GM18861 (cell line): ENCODE measurements at regions not wholly inside any gene's neighbourhood (a gene's known extent, or its start where the extent isn't known, plus 50 kb on each side); places are given as distances from the start of the nearest gene placed in this dataset.

Experiments used
- ATAC-seq: cut with Tn5 transposase; IDR thresholded peaks from one replicate; pipeline ENCODE4 v1.9.1; 2021; ENCODE audit not compliant: unreplicated experiment

DNA sequence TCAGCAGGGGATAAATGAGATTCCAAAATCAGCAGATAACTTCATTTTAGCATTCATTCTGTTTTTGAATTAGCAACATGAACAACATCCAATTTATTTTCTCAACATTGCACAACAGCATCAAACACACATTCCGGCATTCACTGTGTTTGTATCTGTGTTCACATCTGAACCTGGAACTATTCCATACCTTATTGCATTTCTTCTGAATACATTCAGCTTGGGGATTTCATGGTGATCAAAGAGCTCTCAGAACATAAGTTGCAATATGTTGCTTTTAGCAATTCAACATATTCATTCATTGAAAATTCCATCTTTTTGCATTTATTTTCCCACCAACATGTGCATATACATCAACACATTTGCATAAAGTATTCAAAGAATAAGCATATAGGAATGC is 1431.7 kb upstream of the PIK3C3 start:
- no peak for ATAC-seq

DNA sequence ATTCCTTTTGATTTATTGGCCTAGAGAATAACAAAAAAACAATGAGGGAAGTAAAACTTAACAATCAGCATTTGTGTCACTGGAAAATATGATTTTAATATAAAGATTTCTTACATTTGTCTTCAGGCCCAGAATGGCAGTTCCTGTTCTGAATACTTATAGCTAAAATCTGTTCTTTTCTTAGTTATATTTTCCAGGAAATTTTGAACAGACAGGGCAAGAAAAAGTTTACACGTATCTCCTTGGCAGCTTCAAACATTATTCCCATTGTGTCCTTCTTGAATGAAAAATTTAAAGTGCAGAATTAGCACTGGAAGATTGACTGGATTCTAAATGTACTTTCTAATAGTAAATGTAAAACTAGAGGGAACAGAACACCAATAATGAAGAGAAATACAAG is 1454.0 kb upstream of the PIK3C3 start:
- ATAC-seq, result no peak

DNA sequence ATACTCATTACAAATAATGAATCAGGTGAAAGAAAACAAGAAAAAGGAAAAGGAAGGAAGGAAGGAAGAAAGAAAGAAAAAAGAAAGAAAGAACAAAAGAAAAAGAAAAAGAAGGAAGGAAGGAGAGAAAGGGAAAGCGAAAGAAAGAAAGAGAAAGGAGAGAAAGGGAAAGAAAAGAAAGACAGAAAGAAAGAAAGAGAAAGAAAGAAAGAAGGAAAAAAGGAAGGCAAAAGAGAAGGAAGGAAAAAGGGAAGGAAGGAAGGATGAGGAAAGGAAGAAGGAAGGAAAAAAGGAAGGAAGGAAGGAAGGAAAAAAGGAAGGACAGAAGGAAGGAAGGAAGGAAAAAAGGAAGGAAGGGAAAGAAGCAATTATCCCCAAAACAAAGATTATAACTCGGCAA is 1460.4 kb upstream of the PIK3C3 start:
- no peak for ATAC-seq

DNA sequence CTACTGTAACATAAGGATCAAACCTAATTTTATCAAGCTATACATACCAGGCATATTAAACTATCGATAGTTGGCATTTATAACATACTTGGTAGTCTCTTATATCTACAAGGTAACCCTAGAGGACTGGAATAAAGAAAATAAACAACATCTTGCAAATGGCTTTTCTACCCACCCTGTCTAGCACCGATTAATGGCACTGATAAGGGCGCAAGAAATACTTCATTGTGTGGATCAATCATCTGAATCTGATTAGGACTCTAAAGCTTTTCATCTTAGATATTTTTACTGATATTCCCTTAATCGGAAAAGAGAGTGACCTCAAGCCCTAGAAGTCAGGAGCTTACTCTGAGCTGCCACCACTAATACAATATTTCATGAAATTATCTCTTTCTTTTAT is 1461.7 kb upstream of the PIK3C3 start:
- ATAC-seq, result no peak

DNA sequence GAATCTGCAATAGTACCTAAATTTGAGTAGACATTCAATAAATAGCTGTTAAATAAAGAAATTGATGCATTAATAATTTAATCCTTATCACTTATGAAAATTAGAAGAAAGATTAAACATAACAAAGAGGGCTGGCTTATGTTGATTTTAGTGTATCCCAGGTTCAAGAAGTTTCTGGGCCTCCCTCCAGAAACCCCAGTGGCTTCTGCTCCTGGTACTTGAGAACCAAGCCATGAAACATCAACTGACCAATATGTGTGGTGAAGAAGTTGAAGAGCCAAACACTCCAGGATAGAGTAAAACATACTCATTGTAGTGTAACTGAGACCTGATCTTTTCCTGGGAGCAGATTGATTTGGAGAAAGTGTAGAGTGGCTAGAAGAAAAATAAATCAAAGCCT is 1465.7 kb upstream of the PIK3C3 start:
- ATAC-seq, result no peak

DNA sequence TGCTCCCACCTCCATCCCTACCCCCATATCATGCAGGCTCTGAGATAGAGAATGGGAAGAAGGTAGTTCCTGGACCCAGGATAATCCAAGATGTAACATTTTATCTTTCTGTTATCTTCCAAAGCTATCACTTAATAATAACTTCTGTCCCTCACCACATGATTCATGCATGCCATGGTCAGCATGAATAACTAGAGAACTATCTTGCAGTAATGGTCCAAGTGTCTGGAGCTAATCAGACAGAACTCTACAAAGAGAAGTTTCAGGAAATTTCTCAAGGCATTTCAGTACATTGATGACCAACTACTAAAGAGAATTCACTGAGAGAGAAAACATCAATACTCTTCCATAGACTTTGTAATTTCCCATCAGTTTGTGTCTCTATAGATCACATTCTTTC is 1469.7 kb upstream of the PIK3C3 start:
- no peak for ATAC-seq

DNA sequence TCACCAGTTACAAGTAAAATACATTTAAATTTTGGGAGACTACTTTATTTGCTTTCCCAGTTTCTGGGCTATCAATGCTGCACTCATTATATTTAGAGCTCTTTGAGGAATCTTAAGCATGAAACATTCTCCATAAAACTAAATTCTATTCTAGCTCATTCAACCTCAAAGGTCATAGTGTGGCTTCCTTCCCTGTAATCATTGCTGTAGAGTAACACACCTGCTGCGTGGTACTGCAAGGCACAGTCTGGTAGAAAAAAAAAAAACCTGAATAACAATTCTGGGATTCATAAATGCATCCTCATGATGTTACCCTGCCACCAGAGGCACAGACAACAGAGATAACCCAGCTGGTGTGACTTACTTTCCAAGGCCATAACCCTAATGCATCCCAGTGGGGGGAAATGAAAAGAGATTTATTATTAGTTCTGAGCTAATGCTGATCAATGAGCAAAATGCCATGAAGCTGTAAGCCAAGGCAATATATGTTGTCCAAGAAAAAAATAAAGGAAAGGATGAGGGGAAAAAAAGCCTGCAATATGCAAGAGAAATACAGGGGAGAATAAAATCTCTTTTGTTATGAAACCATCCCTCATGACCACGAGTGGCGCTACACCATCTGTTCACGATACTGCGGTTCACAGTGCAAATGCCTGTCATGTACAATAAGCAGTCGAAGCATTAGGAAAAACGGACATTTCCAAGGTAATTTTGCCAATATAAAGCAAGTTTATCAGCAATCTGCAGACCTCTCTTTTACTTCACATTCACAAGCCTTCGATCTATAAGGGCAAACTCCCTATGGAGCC is 1481.6 kb upstream of the PIK3C3 start:
- ATAC-seq, result no peak

DNA sequence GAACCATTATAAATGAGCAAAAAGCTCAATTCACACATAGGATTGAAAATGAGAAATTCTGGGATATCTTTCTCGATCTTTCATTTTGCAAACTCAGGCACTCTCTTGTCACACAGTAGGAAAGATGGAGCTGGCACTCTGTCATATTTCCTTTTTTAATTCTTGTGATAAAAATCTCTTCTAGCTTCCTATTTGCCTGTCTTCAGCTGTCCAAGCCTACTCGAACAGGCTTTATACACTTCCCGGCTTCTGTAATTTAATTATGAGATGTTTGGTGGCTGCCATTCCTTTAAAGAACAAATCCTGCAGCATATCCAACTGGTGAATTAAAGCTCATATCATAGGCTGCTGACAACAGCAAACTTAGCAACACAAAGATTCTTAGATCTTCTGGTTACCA is 1484.3 kb upstream of the PIK3C3 start:
- no peak for ATAC-seq

DNA sequence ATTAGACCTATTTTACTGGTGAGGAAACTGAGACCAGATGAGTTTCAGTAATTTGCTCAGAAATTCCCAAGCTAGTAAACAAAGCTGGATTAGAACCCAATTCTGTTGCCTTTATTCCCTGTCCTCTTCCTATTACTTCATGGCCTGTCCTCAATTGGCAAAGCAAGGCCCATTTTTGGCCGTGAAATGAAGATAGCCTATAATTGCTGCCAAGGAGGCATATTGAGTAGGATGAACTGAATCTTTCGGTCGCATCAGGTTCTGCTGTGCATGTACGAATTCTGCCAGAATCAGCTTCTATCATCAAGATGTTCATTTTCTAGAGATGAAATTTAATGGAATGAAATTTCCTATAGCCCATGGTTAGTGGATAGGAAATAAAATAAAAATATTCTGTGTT is 1485.2 kb upstream of the PIK3C3 start:
- ATAC-seq, result no peak

DNA sequence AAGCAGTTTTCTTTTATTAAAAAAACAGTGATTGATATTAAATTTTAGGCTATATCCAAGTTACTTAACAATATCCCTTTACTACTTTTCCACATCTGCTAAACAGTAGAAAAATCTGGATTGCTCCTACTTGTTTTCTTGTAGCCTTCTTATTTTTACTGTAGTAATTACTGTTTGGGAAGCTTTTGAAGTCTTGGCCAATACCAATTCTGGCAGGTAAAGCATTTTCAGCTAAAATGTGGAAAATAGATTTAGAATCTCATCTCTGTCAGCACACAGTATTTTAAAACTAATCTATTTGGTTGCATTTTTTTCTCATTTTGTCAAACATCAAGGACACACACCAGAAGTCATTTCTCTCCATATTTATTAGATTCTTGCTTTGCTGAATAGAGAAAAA is 1485.7 kb upstream of the PIK3C3 start:
- ATAC-seq, result no peak

DNA sequence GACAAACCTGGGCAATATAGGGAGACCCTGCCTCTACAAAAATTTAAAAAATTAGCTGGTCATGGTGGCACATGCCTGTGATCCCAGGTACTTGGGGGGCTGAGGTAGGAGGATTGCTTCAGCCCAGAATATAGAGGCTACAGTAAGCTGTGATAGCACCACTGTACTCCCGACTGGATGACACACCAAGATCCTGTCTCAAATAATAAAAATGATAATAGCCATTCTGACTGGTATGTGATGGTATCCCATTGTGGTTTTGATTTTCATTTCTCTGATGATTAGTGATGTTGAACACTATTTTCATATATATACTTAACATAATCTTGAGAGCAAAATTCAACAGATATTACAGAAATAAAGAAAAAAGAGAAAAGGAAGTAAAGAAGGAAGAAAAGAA is 1491.0 kb upstream of the PIK3C3 start:
- ATAC-seq, result no peak

DNA sequence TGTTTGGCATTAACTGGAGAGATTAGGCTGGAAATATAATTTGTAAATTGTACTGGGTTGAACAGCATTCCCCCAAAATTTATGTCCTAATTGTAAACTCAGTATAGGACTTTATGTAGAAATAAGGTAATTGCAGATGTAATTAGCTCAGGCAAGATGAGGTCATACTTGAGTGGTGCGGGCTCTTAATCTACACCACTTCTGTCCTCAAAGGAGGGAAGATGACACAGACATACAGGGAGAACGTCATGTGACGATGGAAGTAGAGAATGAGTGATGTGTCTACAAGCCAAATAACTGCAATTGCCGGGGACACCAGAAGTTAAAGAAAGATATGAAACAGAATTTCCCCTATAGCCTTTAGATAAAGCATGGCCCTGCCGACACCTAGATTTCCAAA is 1501.1 kb upstream of the PIK3C3 start:
- ATAC-seq, result no peak

DNA sequence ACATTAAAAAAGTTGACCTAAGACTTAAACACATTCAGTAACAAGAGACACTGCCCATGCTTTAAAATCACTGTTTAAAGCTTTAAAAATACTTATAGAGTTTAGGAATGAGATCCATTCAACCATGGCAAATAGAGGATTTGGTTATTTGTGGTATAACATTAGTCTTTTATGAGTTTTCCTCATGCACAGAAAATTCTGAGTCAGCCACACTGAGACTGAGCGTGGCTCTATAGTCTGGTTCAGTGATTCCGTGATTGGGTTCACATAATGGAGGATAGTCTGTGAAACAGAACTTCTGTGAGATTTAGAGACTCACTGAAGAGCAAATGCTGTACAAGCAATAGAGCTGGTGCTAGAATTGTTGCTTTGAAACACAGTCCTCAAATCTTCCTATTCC is 1502.4 kb upstream of the PIK3C3 start:
- ATAC-seq, result no peak

DNA sequence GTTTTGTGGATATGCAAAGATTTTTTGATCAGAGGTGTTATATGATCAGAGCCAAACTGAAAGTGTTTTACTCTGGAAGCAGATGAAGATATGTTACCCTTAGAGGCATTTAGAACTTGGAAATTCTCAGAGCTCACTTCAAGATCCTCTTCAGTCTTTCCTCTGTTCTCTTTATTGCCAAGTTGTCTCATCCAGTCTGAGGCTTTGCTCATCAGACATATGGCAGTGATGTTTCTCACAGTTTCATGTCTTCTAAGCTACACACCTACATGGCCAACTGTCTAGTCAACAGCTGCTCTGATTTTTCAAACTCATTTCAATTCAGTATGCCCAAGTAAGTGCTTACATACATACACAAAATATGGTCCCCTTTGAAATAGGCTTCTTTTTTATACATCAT is 1504.3 kb upstream of the PIK3C3 start:
- no peak for ATAC-seq

DNA sequence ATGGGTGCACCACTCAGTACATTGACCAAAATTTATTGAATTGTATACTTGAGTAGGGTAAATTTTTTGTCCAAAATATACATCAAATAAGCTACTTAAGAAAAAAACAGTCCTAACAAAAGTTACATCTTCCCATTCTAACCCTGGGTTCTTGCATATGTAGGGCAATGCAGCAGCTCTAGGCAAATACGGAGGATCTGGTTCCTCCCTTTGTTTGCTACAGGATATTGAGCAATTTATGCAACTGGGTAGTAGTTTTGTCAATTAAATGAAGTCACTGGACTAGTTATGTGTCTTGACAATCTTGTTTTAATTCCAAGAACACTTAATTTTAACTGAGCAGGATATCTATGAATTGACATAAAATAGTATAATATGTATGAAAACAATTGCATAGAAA is 1507.2 kb upstream of the PIK3C3 start:
- ATAC-seq, result no peak

DNA sequence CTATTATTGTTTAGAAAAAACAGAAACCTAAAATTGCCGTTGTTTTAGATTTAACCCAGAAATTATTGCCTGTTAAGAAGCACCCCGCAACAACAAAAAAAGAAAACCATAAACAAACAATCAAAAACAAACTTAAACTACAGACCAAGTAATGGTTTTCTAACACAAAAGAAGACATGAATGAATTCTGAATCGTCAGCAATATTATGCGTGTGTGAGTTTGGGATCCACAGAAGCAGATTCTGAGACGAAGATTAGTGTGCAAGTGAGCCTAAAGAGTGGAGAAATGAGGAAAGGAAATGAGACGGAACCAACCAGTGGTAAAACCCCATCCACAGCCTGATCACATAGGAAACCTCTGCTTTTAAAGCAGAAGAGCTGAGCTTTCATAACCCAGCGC is 1514.9 kb upstream of the PIK3C3 start:
- ATAC-seq, result no peak

DNA sequence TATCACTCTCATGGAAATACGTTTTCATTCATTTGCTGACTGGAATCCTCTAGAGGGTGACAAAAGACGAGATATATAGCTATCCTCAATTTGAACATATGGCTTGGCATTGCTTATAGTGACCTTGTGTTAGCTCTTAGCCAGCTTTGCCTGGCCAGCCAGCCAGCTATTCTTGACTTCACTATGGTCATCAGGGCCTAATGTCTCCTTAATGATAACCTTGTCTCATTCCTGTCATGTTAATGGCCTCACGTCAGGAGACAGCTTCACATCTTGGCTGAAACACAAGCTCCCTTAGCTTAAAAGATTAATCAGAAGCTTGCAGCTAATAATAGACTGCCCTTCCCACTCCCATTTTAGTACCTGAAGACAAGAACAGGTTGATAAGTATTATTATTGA is 1517.5 kb upstream of the PIK3C3 start:
- ATAC-seq, result no peak

DNA sequence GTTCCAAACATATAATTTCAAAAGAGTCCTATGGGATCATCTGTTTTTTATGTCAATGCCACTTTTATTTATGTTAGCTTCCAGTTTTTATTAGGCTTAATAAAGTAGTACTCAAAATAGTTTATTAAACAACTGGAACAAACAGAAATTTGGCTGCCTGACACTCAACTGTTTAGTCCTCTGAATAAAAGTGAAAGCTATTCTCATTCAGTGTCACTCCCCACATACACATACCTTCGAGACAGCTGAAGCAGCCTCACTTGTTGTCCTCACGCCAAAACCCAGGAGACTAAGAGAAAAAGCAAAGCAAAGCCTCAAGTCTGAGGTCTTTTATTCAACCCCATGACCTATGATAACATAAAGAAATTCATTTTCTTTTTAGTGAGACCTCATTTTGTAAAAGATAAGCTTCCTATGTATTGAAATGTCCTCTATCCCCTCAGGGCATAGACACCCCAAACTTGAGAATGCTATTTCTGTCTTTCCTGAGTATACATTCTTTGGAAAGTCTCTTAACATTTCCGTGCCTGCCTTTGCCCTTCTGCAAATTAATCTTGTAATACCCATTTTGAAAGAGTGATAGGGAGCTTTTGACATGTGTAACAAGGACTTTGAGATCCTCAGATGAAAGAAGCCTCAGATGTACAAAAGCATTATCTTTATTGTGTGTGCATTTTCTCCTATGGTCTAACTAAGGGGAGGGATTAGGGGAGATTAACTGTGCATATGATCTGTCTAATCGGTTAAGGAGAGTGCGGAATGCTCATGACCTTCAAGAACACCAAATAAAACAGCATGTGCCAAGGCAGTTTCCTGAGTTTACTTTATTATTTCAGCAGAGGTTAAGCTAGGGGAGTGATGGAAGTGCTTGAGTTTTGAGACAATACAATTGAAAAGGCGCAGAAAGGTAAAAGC is 1523.7 kb upstream of the PIK3C3 start:
- ATAC-seq, result no peak

DNA sequence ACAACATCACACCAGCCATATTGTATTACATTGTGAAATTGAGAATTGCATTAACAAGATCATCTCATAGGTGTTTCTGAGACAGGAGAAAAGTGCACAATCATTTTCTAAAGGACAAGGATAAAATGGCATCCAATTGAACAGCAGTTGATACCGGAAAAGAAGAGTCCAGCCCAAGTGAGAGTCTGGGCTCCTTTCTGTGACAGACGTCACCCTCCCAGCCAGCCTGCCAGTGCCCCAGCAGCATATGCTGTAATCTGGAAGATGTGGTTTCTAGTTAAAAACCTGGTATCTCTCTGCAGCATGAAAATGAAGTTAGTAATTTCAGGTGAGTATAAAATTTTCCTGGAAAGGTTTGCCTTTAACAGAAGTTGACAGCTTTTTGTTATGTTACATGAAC is 1531.7 kb upstream of the PIK3C3 start:
- no peak for ATAC-seq

DNA sequence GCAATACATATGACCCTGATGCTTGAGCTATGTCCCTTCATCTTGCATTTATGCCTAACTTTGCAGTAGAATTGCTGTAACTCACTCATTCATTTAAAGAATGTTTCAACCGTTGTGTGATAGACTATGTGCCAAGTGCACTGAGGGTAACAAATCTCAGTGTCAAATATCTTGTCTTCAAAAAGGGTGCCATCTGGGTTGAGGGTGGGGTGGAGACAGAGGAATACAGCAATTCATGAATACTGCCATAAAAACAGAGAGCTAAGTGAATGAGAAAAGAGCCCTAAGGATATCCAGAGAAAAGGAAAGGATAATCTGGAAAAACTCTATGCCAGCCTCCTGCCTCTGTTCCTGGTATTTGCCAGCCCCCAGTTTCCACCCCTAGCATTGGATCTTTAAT is 1534.4 kb upstream of the PIK3C3 start:
- no peak for ATAC-seq

DNA sequence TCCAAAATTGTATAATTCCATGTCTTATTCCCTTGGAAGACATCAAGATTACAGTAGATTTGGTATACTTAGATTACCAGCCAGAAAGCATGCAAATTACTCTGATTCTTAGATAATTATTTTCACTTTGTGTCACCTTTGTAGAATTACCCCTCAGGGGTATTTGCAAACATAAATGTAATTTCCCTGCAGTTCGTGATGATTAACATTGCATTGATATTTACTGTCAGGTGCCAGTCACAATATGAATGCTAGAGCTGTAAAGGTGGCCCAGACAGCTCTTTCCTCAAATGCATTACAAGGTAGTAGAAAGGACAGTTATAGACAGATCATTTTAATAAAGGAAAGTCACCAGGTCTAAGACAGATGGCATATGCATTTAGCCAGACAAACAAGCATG is 1537.5 kb upstream of the PIK3C3 start:
- no peak for ATAC-seq

DNA sequence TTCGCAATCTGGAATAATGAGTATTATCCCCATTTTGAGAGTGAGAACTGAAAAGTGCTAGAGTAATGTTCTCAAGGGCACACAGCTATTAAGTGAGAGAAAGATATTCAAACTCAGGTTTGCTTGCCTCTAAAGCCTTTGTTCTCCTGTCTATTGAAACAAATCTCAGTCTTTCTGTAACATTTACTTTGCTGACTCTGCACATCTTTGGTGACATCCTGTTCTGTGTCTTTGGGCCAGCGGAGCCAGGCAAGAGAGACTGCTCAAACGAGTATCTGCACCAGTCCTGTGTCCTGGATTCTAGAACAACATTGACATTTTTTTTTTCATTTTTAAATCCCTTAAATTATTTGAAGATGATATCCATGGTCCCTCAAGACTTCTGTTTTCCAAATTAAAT is 1539.2 kb upstream of the PIK3C3 start:
- ATAC-seq, result no peak
